ENCODE measurements at regions not wholly inside any gene's neighbourhood (a gene's known extent, or its start where the extent isn't known, plus 50 kb on each side); places are given as distances from the start of the nearest gene placed in this dataset.

GRCh38 chr7:20035279-20035875 is 181.8 kb downstream of the MACC1 start:
- no peak overlapping the region for H2BK12ac ChIP-seq (ENCODE audit: insufficient read length, low read depth, low read length)
- DNase-seq: no peak
- no peaks in the 10 kb centered on the region for H3K79me1 ChIP-seq (ENCODE audit: insufficient read depth, low read depth, low read length, poor library complexity, severe bottlenecking)
- no peak overlapping the region for H2BK120ac ChIP-seq (ENCODE audit: low read depth, low read length, poor library complexity, severe bottlenecking)
- H3K4me2 ChIP-seq (ENCODE audit: insufficient read depth, insufficient read length, low read length): no peak overlapping the region
- Mint-ChIP-seq H3K4me1 (peaks cover 9 to 34% of the 10 kb centered on the region in 2 experiments), H3K4me3 (no peak overlapping the region), H3K27me3 (ENCODE audit: low read depth) (no peaks in the 10 kb centered on the region), H3K36me3 (ENCODE audit: insufficient read depth in 1 of 3, low read depth in 3 of 3) (peaks cover 0 to 7% (median 0%) of the 10 kb centered on the region in 3 experiments; a peak in 2 of 7 replicates), H3K9me3 (no peaks in the 10 kb centered on the region), H3K27ac (peak overlapping the region in 1 of 3 experiments; percentile 28; a peak in 1 of 7 replicates)
- H2AK5ac ChIP-seq (ENCODE audit: insufficient read length, low read length): no peak overlapping the region
- no peak overlapping the region for H3T11ph ChIP-seq (ENCODE audit: low read length)
- H2BK5ac ChIP-seq (ENCODE audit: insufficient read length, low read length): no peak overlapping the region
- H3K4me1 ChIP-seq (ENCODE audit: insufficient read depth, low read length): peaks cover 3% of the 10 kb centered on the region; the same call in 1 of the 2 replicates
- no peak overlapping the region for H3K9ac ChIP-seq (ENCODE audit: extremely low read depth, insufficient read length, low read length)
- WGBS (ENCODE audit: extremely low coverage, insufficient read length, low lambda C conversion rate): no CpG with 5 or more reads among the region's 5 CpGs
- no peak overlapping the region for H4K5ac ChIP-seq (ENCODE audit: insufficient read length, low read depth, low read length)
- H3K56ac ChIP-seq (ENCODE audit: insufficient read length, low read depth, low read length): no peak overlapping the region
- H4K20me1 ChIP-seq (ENCODE audit: control insufficient read depth, insufficient read depth, insufficient read length): no peaks in the 10 kb centered on the region
- H2BK20ac ChIP-seq (ENCODE audit: low read depth, low read length, poor library complexity, severe bottlenecking): no peak overlapping the region
- H4K8ac ChIP-seq (replicated peaks; ENCODE audit: insufficient read length, low read depth, low read length): no peak overlapping the region
- H3K14ac ChIP-seq (ENCODE audit: insufficient read depth, low read length): no peak overlapping the region; the same call in 1 of the 2 replicates
- no peak overlapping the region for H3K23ac ChIP-seq (ENCODE audit: insufficient read length, low read depth, low read length)
- H3K18ac ChIP-seq (ENCODE audit: insufficient read length, low read depth, low read length): no peak overlapping the region
- no peaks in the 10 kb centered on the region for H3K23me2 ChIP-seq (ENCODE audit: insufficient read length, low read depth, low read length, poor library complexity, severe bottlenecking)
- H3K27me3 ChIP-seq (ENCODE audit: insufficient read depth, low read length): no peaks in the 10 kb centered on the region
- TF ChIP-seq CTCF (conservative IDR thresholded peaks at IDR 0.05): no peak
- no peak overlapping the region for H3K4ac ChIP-seq (ENCODE audit: low read depth, low read length)
- no peaks in the 10 kb centered on the region for H3K9me3 ChIP-seq (ENCODE audit: control insufficient read depth, low read depth, low read length)
- H3K27ac ChIP-seq (ENCODE audit: insufficient read length, low read depth, low read length): no peak overlapping the region
- H4K91ac ChIP-seq (ENCODE audit: insufficient read length, low read depth, low read length): no peak overlapping the region
- H2BK15ac ChIP-seq (ENCODE audit: low read depth, low read length): no peak overlapping the region
- no peak overlapping the region for H2AFZ ChIP-seq (ENCODE audit: low read length)
- H3K79me2 ChIP-seq (ENCODE audit: insufficient read depth, low read length): no peaks in the 10 kb centered on the region; the same call in 1 of the 2 replicates
